GM12864 (cell line): ENCODE measurements at regions not wholly inside any gene's neighbourhood (a gene's known extent, or its start where the extent isn't known, plus 50 kb on each side); places are given as distances from the start of the nearest gene placed in this dataset.
"Not testable (repeated sequence)": the region's sequence is repeated elsewhere in the genome, so short reads cannot be mapped to it uniquely, and the experiment has no call there.

ENCODE experiments used
- DNase-seq: peaks from one replicate; pipeline ENCODE4 v3.0.0-alpha.2; 2011; ENCODE audit warnings: low read depth
- H3K4me3 ChIP-seq: 2 replicates; pipeline ENCODE4 v1.5.1; 2011; ENCODE audit warnings: mild to moderate bottlenecking, low read depth, low read length, control low read depth
- TF ChIP-seq, protein P1 (sequence below): IDR thresholded peaks from 2 replicates; pipeline ENCODE4 v1.5.1; 2011; ENCODE audit warnings: low read depth, mild to moderate bottlenecking, moderate library complexity, low read length, control low read depth, inconsistent platforms; ENCODE audit errors: missing control alignments

DNA sequence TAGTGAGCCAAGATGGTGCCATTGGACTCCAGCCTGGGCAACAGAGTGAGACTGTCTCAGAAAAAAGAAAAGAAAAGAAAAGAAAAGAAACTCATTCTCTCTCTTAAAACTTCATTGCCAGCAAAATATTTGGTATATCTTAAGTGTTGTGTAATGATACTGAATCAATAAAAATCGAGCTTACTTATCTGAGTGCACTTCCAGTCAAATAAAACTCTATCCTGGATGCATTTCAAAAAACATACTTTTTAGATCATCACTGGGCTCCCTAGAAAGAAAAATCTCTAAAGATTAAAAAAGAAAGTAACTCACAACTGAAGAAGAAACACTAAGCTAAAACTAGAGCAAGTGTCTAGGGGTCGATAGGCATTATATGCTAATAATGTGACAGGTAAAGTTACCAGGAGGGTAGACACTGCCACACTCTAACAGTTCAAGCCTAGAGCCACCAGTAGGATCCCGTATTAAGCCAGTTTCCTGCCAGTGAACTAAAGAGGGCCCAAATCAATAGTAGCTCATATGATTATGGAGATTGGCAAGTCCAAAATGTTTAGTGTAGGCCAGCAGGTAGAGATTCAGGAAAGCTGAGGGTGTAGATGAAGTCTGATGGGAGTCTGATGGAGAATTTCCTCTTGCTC is 242.1 kb upstream of the CYRIA start:
- no peak for DNase-seq
- no peak overlapping the region for H3K4me3 ChIP-seq
- TF ChIP-seq, protein P1, sequence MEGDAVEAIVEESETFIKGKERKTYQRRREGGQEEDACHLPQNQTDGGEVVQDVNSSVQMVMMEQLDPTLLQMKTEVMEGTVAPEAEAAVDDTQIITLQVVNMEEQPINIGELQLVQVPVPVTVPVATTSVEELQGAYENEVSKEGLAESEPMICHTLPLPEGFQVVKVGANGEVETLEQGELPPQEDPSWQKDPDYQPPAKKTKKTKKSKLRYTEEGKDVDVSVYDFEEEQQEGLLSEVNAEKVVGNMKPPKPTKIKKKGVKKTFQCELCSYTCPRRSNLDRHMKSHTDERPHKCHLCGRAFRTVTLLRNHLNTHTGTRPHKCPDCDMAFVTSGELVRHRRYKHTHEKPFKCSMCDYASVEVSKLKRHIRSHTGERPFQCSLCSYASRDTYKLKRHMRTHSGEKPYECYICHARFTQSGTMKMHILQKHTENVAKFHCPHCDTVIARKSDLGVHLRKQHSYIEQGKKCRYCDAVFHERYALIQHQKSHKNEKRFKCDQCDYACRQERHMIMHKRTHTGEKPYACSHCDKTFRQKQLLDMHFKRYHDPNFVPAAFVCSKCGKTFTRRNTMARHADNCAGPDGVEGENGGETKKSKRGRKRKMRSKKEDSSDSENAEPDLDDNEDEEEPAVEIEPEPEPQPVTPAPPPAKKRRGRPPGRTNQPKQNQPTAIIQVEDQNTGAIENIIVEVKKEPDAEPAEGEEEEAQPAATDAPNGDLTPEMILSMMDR, result no peak

DNA sequence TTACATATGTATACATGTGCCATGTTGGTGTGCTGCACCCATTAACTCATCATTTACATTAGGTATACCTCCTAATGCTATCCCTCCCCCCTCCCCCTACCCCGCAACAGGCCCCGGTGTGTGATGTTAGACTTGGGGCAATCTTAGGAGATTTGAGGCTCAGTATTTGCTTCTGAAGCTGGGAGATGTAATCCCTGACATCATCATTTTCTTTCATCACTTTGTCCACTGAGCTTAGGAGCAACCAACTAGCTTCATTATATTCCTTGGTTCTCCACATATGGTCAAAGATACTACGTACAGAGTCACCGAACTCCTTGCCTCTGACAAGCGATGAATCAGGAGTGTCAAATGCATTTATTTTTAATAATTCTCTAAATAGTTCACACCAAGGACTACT is 239.7 kb upstream of the CYRIA start:
- not testable (repeated sequence) for DNase-seq

DNA sequence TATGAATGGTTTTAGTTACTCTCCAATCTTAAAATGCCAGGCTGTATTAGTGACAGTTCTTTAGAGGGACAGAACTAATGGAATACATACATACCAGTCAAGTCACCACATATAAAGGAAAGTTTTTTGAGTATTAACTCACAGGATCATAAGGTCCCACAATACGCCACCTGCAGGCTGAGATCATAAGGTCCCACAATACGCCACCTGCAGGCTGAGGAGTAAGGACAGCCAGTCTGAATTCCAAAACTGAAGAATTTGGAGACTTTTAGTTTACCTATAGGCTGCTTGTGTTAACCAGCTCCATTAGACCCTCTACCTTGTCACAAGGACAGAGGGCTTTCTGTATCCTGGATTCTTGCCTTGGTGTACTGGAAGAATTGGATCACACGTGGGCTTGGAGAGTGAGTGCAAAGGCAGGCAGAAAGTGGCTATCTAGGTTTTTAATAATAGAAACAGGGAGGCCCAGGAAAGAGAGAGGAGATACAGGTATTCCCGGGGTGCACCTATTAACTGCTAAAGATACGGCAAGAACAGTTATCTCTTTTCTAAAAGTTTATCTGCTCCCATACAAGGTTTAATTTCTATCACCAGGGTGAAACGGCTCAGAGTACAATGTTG is 234.9 kb upstream of the CYRIA start:
- TF ChIP-seq, protein P1, result peak; percentile 95
- peak; percentile 3 for DNase-seq
- no peak overlapping the region for H3K4me3 ChIP-seq

More for the DNA sequence above, 239.7 kb upstream of the CYRIA start:
- H3K4me3 ChIP-seq, result not testable (repeated sequence)

DNA sequence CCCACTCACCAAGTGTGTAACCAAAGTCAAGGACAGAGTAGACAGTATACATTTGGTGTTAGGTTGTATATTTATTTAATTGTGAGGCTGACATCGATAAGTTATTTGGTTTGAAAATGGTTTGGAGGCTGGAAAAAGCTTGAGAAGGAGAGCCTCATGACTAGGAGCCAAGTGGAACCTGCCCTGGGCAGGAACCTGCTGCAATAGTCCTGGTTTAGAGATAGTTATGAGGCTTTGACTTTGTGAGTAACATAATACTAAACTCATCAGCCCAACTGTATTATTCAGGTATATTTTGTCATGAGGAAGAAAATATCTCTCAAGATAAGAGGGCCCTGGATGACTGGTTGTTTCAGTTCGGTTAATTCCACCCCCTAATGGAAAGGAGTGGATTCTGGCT is 234.3 kb upstream of the CYRIA start:
- TF ChIP-seq, protein P1, result no peak
- no peak for DNase-seq
- H3K4me3 ChIP-seq, result no peak overlapping the region

DNA sequence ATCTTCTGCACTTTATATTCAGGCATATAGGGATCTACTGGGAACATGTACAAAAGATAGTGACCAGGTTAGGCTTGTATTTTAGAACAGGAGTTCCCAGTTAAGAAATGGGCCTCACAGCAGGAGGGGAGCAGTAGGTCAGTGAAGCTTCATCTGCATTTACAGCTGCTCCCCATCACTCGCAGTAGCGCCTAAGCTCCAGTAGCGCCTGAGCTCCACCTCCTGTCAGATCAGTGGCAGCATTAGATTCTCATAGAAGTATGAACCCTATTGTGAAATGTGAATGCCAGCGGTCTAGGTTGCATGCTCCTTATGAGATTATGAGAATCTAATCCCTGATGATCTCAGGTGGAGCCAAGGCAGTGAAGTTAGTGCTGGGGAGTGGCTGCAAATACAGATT is 224.4 kb upstream of the CYRIA start:
- TF ChIP-seq, protein P1, result peak; percentile 2
- DNase-seq, result no peak
- H3K4me3 ChIP-seq, result no peak overlapping the region

DNA sequence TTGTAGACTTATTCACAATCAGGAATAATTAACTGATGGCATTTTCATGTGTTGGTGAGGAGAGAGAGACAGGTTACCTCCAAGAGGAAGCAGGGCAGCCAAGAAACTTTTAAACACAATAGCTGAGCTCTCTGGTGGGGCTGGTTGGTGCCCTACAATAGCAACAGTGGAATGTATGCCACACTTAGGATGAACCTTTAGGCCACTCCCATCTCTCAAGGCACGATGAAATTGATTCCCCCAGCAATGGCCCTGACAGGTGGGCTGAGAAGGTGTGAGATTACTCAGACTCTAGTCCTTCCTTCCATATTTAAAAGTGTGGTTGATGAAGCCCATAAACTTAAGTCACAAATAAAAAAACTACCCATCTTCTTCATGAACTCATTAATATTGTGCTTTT is 219.4 kb upstream of the CYRIA start:
- no peak overlapping the region for H3K4me3 ChIP-seq
- TF ChIP-seq, protein P1, result no peak
- DNase-seq, result no peak

DNA sequence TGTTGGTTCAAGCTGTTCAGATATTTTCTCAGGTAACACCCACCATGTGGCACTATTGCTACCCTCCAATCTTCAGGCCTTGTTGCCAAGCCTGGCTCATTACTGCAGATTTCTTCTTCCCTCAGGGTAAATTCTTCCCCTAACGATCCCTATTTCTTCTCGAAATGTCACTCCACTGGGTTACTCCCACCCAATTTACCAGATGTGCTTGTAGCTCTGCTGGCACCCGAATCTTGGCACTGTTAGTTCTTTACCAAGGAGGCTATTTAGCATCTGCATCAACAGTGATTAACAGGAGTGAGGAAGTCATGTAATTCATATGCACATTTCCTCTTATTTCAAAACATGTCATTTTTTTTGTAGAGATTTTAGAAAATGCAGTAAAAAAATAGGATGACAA is 217.1 kb upstream of the CYRIA start:
- TF ChIP-seq, protein P1, result no peak
- H3K4me3 ChIP-seq, result no peak overlapping the region
- no peak for DNase-seq
